K562 (cell line): ENCODE measurements at regions not wholly inside any gene's neighbourhood (a gene's known extent, or its start where the extent isn't known, plus 50 kb on each side); places are given as distances from the start of the nearest gene placed in this dataset.

ENCODE experiments used
- ATAC-seq: fragments of 200-7000 bp; cut with Tn5 transposase; 3 replicates; pipeline ENCODE4 v1.9.1; 2020; ENCODE audit warnings: moderate library complexity
- BruUV-seq: library from RNA; stranded (reverse); fragments of 400-500 nt; replicated peaks from 2 replicates; lab custom pipeline; 2021; lab: Mats Ljungman, UMichigan
- CTCF ChIA-PET: fragments of 300-600 bp; formaldehyde crosslinking; extraction: SDS; loops from one replicate; lab custom pipeline; 2021; ENCODE audit warnings: low intra/inter-chr PET ratio; lab: Yijun Ruan, JAX
- POLR2A ChIA-PET: fragments of 300-600, 350-650 bp; sonication (Branson Sonifier 250); formaldehyde crosslinking; extraction: SDS; loops from one replicate; lab custom pipeline; 2021; ENCODE audit warnings: antibody characterized with exemption, inconsistent platforms; lab: Yijun Ruan, JAX
- DNase-seq, 4 experiments: peaks; one replicate each; pipeline versions ENCODE4 v3.0.0 to v3.0.0-alpha.2; 2011 to 2018; ENCODE audit warnings: low spot score in 3 of 4, mixed read lengths in 3 of 4; ENCODE audit errors: extremely low read depth in 1 of 4
- FAIRE-seq: peaks from 2 replicates; lab custom pipeline; 2011; peaks lifted over from hg19 to GRCh38; lab: Jason Lieb, UNC
- H2AFZ ChIP-seq: 2 replicates; pipeline ENCODE4 v1.6.0; 2011; ENCODE audit warnings: low read depth, low read length, control low read depth, inconsistent platforms
- H3K27ac ChIP-seq: fragments of 200-600 bp; 3 replicates; pipeline ENCODE4 v1.8.0; 2011; ENCODE audit warnings: low read depth, mild to moderate bottlenecking, control low read depth, inconsistent platforms, low read length, moderate library complexity, mixed read lengths; ENCODE audit errors: extremely low read depth
- H3K27me3 ChIP-seq, 2 experiments: fragments of 300-600 bp in 1 of 2; 2 replicates in 1 of 2; 3 replicates in 1 of 2; pipeline versions ENCODE4 v1.6.0 to v1.8.0; 2011; ENCODE audit warnings: inconsistent platforms in 2 of 2, low read length in 2 of 2, mild to moderate bottlenecking in 1 of 2, mixed read lengths in 1 of 2, moderate library complexity in 1 of 2; ENCODE audit not compliant: control insufficient read depth in 2 of 2, insufficient read depth in 2 of 2
- H3K36me3 ChIP-seq: fragments of 300-600 bp; 3 replicates; pipeline ENCODE4 v1.8.0; 2011; ENCODE audit warnings: mild to moderate bottlenecking, low read length, inconsistent platforms; ENCODE audit not compliant: control insufficient read depth, insufficient read depth
- H3K4me1 ChIP-seq, 2 experiments: fragments of 200-600 bp in 1 of 2; replicated peaks in 1 of 2; 2 replicates in 1 of 2; 3 replicates in 1 of 2; pipeline versions ENCODE4 v1.5.1 to v1.8.0; 2011; ENCODE audit warnings: inconsistent platforms in 2 of 2, low read length in 2 of 2, mild to moderate bottlenecking in 1 of 2, mixed read lengths in 1 of 2, moderate library complexity in 1 of 2; ENCODE audit not compliant: control insufficient read depth in 2 of 2, insufficient read depth in 2 of 2
- H3K4me2 ChIP-seq: 2 replicates; pipeline ENCODE4 v1.6.1; 2011; ENCODE audit warnings: low read length, control low read depth, inconsistent platforms, mixed read lengths; ENCODE audit not compliant: insufficient read depth
- H3K4me3 ChIP-seq: fragments of 200-600 bp; sonication (generic), shearing (Covaris generic); 2 replicates; pipeline ENCODE4 v1.5.1; 2016; ENCODE audit warnings: control low read depth, inconsistent platforms
- H3K79me2 ChIP-seq: fragments of 200-600 bp; 3 replicates; pipeline ENCODE4 v1.8.0; 2011; ENCODE audit warnings: low read length, inconsistent platforms; ENCODE audit not compliant: control insufficient read depth, insufficient read depth
- H3K9ac ChIP-seq, 2 experiments: 2 replicates each; pipeline versions ENCODE4 v1.6.0 to v1.6.1; 2011; ENCODE audit warnings: low read depth in 2 of 2, low read length in 2 of 2, control low read depth in 1 of 2, inconsistent platforms in 1 of 2, mild to moderate bottlenecking in 1 of 2, mixed read lengths in 1 of 2; ENCODE audit not compliant: insufficient read depth in 1 of 2
- H3K9me1 ChIP-seq: one replicate; pipeline ENCODE4 v1.6.0; 2011; ENCODE audit warnings: inconsistent platforms, mild to moderate bottlenecking, low read length, moderate library complexity; ENCODE audit not compliant: control insufficient read depth, insufficient read depth
- H3K9me3 ChIP-seq: replicated peaks from 2 replicates; pipeline ENCODE4 v1.5.1; 2011; ENCODE audit warnings: low read depth, low read length, inconsistent platforms; ENCODE audit not compliant: control insufficient read depth, insufficient read depth
- H4K20me1 ChIP-seq: replicated peaks from 2 replicates; pipeline ENCODE4 v1.6.1; 2011; ENCODE audit warnings: low read length, inconsistent platforms, mixed read lengths; ENCODE audit not compliant: control insufficient read depth, insufficient read depth
- BHLHE40 ChIP-seq: IDR thresholded peaks from 2 replicates; pipeline ENCODE4 v1.6.1; 2011; ENCODE audit warnings: low read length, improper control_type of control experiment
- ETV1 ChIP-seq: fragments of 450-650 bp; conservative IDR thresholded peaks from 2 replicates; pipeline ENCODE4 v1.6.1; 2016; ENCODE audit warnings: missing genetic modification characterization, control low read depth, low read depth, missing compliant biosample characterization
- FOSL1 ChIP-seq: fragments of 200-800 bp; sonication (Bioruptor generic); conservative IDR thresholded peaks from 2 replicates; pipeline ENCODE4 v1.6.1; 2016; ENCODE audit warnings: missing genetic modification characterization, missing compliant biosample characterization
- HDGF ChIP-seq: fragments of 450-650 bp; IDR thresholded peaks from 2 replicates; pipeline ENCODE4 v1.6.1; 2016
- HIVEP1 ChIP-seq: fragments of 250-450 bp; sonication (Bioruptor Pico); IDR thresholded peaks from 2 replicates; pipeline ENCODE4 v1.4.0; 2020; ENCODE audit warnings: mild to moderate bottlenecking
- JUN ChIP-seq, 2 experiments: sonication (generic) in 1 of 2; formaldehyde crosslinking in 1 of 2; IDR thresholded peaks; 2 replicates each; pipeline versions ENCODE4 v1.6.1 to v1.8.0; 2012 to 2022; ENCODE audit warnings: borderline replicate concordance in 2 of 2, mild to moderate bottlenecking in 2 of 2, improper control_type of control experiment in 1 of 2, low read depth in 1 of 2, low read length in 1 of 2, missing genetic modification reagents in 1 of 2
- JUND ChIP-seq, 2 experiments: IDR thresholded peaks; 2 replicates in 1 of 2; 3 replicates in 1 of 2; pipeline ENCODE4 v1.6.1; 2011; ENCODE audit warnings: borderline replicate concordance in 2 of 2, low read depth in 2 of 2, low read length in 2 of 2, improper control_type of control experiment in 1 of 2, missing biosample characterization in 1 of 2, missing genetic modification characterization in 1 of 2, missing genetic modification reagents in 1 of 2
- MAFK ChIP-seq: IDR thresholded peaks from 2 replicates; pipeline ENCODE4 v1.6.1; 2011; ENCODE audit warnings: low read length, improper control_type of control experiment
- WGBS: fragments of 100-300 bp; shearing (Covaris generic); methylation state at CpG from one replicate; pipeline ENCODE4 v1.1.6; 2016; ENCODE audit warnings: low coverage, mixed read lengths; ENCODE audit not compliant: insufficient coverage; ENCODE audit errors: missing lambda C conversion rate; 5-methylcytosine and 5-hydroxymethylcytosine counted together
- in situ Hi-C: fragments of 300-500 bp; cut with MboI; formaldehyde crosslinking; loops from 4 replicates; pipeline ENCODE4 v1.15.0; 2018; ENCODE audit warnings: inconsistent platforms, mixed read lengths
- intact Hi-C: fragments of 100-400 bp; cut with micrococcal nuclease; formaldehyde crosslinking; loops from 2 replicates; pipeline ENCODE4 v1.14.2; 2022
- TF ChIP-seq, protein P1 (sequence below), 3 experiments: IDR thresholded peaks in 2 of 3; conservative IDR thresholded peaks in 1 of 3; 2 replicates each; pipeline ENCODE4 v1.5.1; 2011 to 2012; ENCODE audit warnings: low read length in 3 of 3, mild to moderate bottlenecking in 3 of 3, control low read depth in 2 of 3, improper control_type of control experiment in 1 of 3, inconsistent platforms in 1 of 3, low read depth in 1 of 3, mixed read lengths in 1 of 3, moderate library complexity in 1 of 3; ENCODE audit not compliant: insufficient read depth in 2 of 3
- TF ChIP-seq, protein P2 (sequence below), 2 experiments: fragments of 450-650 bp in 1 of 2; sonication (generic) in 1 of 2; formaldehyde crosslinking in 1 of 2; IDR thresholded peaks in 1 of 2; conservative IDR thresholded peaks in 1 of 2; 2 replicates each; pipeline versions ENCODE4 v1.6.1 to v1.8.1; 2016 to 2023; ENCODE audit warnings: mild to moderate bottlenecking in 2 of 2, moderate library complexity in 2 of 2, inconsistent platforms in 1 of 2, missing genetic modification reagents in 1 of 2

DNA sequence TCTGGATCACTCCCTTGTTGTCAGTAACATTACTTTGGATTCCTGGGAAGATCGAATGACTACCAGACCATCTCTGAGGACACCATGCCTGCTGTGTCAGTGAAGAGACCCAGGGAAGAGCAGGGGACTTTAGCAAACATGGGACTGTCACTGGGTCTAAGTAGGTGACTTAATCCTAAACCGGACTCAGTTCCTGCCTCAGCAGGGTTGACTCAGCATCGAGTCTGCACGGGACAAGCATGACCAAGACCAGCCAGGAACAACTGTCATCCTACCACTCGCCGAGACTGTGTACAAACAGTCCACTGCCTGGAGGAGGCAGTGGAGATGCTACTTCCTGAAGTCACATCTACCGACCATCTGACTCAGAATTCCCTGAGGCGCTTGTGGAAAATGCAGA, 53.2 kb upstream of the RAB4A start:
- FAIRE-seq (peak; percentile 77), DNase-seq (peak in 1 of 4 experiments; percentile 37), ATAC-seq (peak; percentile 93)
- in situ Hi-C loops: no loop called here
- ChIA-PET POLR2A (no interaction called here), CTCF (no interaction called here)
- Histone ChIP-seq H3K9me3 (no peaks in the 10 kb centered on the region), H2AFZ (no peak overlapping the region), H3K36me3 (no peaks in the 10 kb centered on the region), H3K4me1 (no peaks in the 10 kb centered on the region), H3K4me2 (no peak overlapping the region), H3K27me3 (peaks cover 4 to 12% of the 10 kb centered on the region in 2 experiments), H3K9me1 (peaks cover 3% of the 10 kb centered on the region), H3K79me2 (no peaks in the 10 kb centered on the region), H4K20me1 (0 out of 2 replicates have a peak, but pooled peaks cover 3% of the 10 kb centered on the region), H3K9ac (no peak overlapping the region), H3K4me3 (no peak overlapping the region), H3K27ac (no peak overlapping the region)
- BruUV-seq: no TSS peak
- intact Hi-C loops: no loop called here
- TF ChIP-seq, protein P1, sequence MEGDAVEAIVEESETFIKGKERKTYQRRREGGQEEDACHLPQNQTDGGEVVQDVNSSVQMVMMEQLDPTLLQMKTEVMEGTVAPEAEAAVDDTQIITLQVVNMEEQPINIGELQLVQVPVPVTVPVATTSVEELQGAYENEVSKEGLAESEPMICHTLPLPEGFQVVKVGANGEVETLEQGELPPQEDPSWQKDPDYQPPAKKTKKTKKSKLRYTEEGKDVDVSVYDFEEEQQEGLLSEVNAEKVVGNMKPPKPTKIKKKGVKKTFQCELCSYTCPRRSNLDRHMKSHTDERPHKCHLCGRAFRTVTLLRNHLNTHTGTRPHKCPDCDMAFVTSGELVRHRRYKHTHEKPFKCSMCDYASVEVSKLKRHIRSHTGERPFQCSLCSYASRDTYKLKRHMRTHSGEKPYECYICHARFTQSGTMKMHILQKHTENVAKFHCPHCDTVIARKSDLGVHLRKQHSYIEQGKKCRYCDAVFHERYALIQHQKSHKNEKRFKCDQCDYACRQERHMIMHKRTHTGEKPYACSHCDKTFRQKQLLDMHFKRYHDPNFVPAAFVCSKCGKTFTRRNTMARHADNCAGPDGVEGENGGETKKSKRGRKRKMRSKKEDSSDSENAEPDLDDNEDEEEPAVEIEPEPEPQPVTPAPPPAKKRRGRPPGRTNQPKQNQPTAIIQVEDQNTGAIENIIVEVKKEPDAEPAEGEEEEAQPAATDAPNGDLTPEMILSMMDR (IDR thresholded peaks at IDR 0.05 in 2 of 3, conservative IDR thresholded peaks at IDR 0.05 in 1 of 3; ENCODE audit: insufficient read depth in 2 of 3, low read depth in 1 of 3, low read length in 3 of 3): peak; percentile 33 to 44 (median 42); a peak in 5 of 6 replicates
- TF ChIP-seq HIVEP1 (CRISPR knock-in tag): no peak
- peak; percentile 24; the same call in 1 of the 2 replicates for TF ChIP-seq JUND (IDR thresholded peaks at IDR 0.05; ENCODE audit: borderline replicate concordance, low read depth, low read length)
- TF ChIP-seq JUND (tag; IDR thresholded peaks at IDR 0.05; ENCODE audit: borderline replicate concordance, low read depth, low read length): peak; percentile 27; the same call in 1 of the 3 replicates
- TF ChIP-seq FOSL1 (tag): peak; percentile 55
- TF ChIP-seq BHLHE40: peak; percentile 87
- TF ChIP-seq, protein P2, sequence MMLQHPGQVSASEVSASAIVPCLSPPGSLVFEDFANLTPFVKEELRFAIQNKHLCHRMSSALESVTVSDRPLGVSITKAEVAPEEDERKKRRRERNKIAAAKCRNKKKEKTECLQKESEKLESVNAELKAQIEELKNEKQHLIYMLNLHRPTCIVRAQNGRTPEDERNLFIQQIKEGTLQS (IDR thresholded peaks at IDR 0.05): peak; percentile 62
- TF ChIP-seq, protein P2 (CRISPR knock-in tag; conservative IDR thresholded peaks at IDR 0.05): no peak
- no peak for TF ChIP-seq HDGF
- TF ChIP-seq JUN (IDR thresholded peaks at IDR 0.05; ENCODE audit: borderline replicate concordance, low read depth, low read length): 0 out of 2 replicates have a peak, but pooled peaks have one; percentile 12
- no peak for TF ChIP-seq JUN (CRISPR knock-in tag; IDR thresholded peaks at IDR 0.05; ENCODE audit: borderline replicate concordance)
- TF ChIP-seq MAFK: peak; percentile 26; the same call in 1 of the 2 replicates
- TF ChIP-seq ETV1 (tag): peak; percentile 39; the same call in 1 of the 2 replicates
- WGBS: 0% methylated on average over 8 of the region's 8 CpGs
